Nephron progenitor cell (in vitro differentiated cells): ENCODE measurements at regions not wholly inside any gene's neighbourhood (a gene's known extent, or its start where the extent isn't known, plus 50 kb on each side); places are given as distances from the start of the nearest gene placed in this dataset.

Experiments used
- DNase-seq: peaks from one replicate; pipeline ENCODE4 v3.0.0; 2021
- H3K27ac Mint-ChIP-seq: 2 replicates; pipeline ENCODE4 v1.8.0; 2021; ENCODE audit warnings: mild to moderate bottlenecking, moderate library complexity, mixed read lengths
- H3K27me3 Mint-ChIP-seq: 2 replicates; pipeline ENCODE4 v1.8.0; 2021; ENCODE audit warnings: mild to moderate bottlenecking, low read depth, mixed read lengths; ENCODE audit not compliant: poor library complexity
- H3K36me3 Mint-ChIP-seq: 2 replicates; pipeline ENCODE4 v1.8.0; 2021; ENCODE audit warnings: low read depth, mixed read lengths
- H3K4me1 Mint-ChIP-seq: 2 replicates; pipeline ENCODE4 v1.8.0; 2021; ENCODE audit warnings: mixed read lengths
- H3K4me3 Mint-ChIP-seq: 2 replicates; pipeline ENCODE4 v1.8.0; 2021; ENCODE audit warnings: mild to moderate bottlenecking, moderate library complexity, mixed read lengths
- H3K9me3 Mint-ChIP-seq: 2 replicates; pipeline ENCODE4 v1.8.0; 2021; ENCODE audit warnings: mild to moderate bottlenecking, moderate library complexity, mixed read lengths
- CTCF ChIP-seq: fragments of 200-600 bp; sonication (generic); IDR thresholded peaks from 2 replicates; pipeline ENCODE4 v1.5.0; 2021; ENCODE audit warnings: antibody characterized with exemption

GRCh38 chr6:77030929-77031674, 432.2 kb downstream of the HTR1B start:
- TF ChIP-seq CTCF: no peak
- H3K36me3 Mint-ChIP-seq: no peaks in the 10 kb centered on the region
- H3K27me3 Mint-ChIP-seq: no peaks in the 10 kb centered on the region
- H3K4me3 Mint-ChIP-seq: no peak overlapping the region
- no peak overlapping the region for H3K27ac Mint-ChIP-seq
- H3K9me3 Mint-ChIP-seq: no peaks in the 10 kb centered on the region
- DNase-seq: no peak
- H3K4me1 Mint-ChIP-seq: peaks cover 7% of the 10 kb centered on the region

- DNase-seq: no peak
- H3K27ac Mint-ChIP-seq: no peak overlapping the region
- H3K27me3 Mint-ChIP-seq: no peaks in the 10 kb centered on the region
- no peaks in the 10 kb centered on the region for H3K36me3 Mint-ChIP-seq
- H3K4me3 Mint-ChIP-seq: no peak overlapping the region
- TF ChIP-seq CTCF: no peak
- no peaks in the 10 kb centered on the region for H3K9me3 Mint-ChIP-seq
- H3K4me1 Mint-ChIP-seq: no peaks in the 10 kb centered on the region
These were observed 436.9 kb downstream of the HTR1B start for GRCh38 chr6:77026341-77026740.

GRCh38 chr6:77025736-77026223, 437.5 kb downstream of the HTR1B start:
- H3K27ac Mint-ChIP-seq: no peak overlapping the region
- H3K4me1 Mint-ChIP-seq: no peaks in the 10 kb centered on the region
- H3K27me3 Mint-ChIP-seq: no peaks in the 10 kb centered on the region
- no peaks in the 10 kb centered on the region for H3K9me3 Mint-ChIP-seq
- no peaks in the 10 kb centered on the region for H3K36me3 Mint-ChIP-seq
- no peak overlapping the region for H3K4me3 Mint-ChIP-seq
- TF ChIP-seq CTCF: no peak
- DNase-seq: no peak

GRCh38 chr6:77021778-77022177, 441.5 kb downstream of the HTR1B start:
- no peak for TF ChIP-seq CTCF
- Mint-ChIP-seq H3K27ac (no peak overlapping the region), H3K36me3 (no peaks in the 10 kb centered on the region), H3K27me3 (no peaks in the 10 kb centered on the region), H3K9me3 (no peaks in the 10 kb centered on the region), H3K4me1 (no peaks in the 10 kb centered on the region), H3K4me3 (no peak overlapping the region)
- no peak for DNase-seq

- Mint-ChIP-seq H3K4me1 (no peaks in the 10 kb centered on the region), H3K27ac (no peak overlapping the region), H3K9me3 (no peaks in the 10 kb centered on the region), H3K36me3 (no peaks in the 10 kb centered on the region), H3K27me3 (no peaks in the 10 kb centered on the region), H3K4me3 (no peak overlapping the region)
- TF ChIP-seq CTCF: no peak
- no peak for DNase-seq
These were observed 442.1 kb downstream of the HTR1B start for GRCh38 chr6:77021232-77021631.

GRCh38 chr6:77019081-77019480, 444.2 kb downstream of the HTR1B start:
- no peak for TF ChIP-seq CTCF
- H3K27me3 Mint-ChIP-seq: no peaks in the 10 kb centered on the region
- no peak overlapping the region for H3K4me3 Mint-ChIP-seq
- H3K36me3 Mint-ChIP-seq: no peaks in the 10 kb centered on the region
- DNase-seq: no peak
- H3K9me3 Mint-ChIP-seq: no peaks in the 10 kb centered on the region
- H3K4me1 Mint-ChIP-seq: no peaks in the 10 kb centered on the region
- no peak overlapping the region for H3K27ac Mint-ChIP-seq
